ENCODE measurements at regions not wholly inside any gene's neighbourhood (a gene's known extent, or its start where the extent isn't known, plus 50 kb on each side); places are given as distances from the start of the nearest gene placed in this dataset.

GRCh38 chr5:68161156-68161555 lies 54.4 kb upstream of the PIK3R1 start:
- Mint-ChIP-seq H3K27ac (no peak overlapping the region), H3K4me3 (no peak overlapping the region), H3K36me3 (ENCODE audit: low read depth) (no peaks in the 10 kb centered on the region), H3K4me1 (no peaks in the 10 kb centered on the region), H3K9me3 (no peaks in the 10 kb centered on the region), H3K27me3 (no peaks in the 10 kb centered on the region)
- DNase-seq = no peak
- ChIA-PET POLR2A (no interaction called here), CTCF (no interaction called here)

- Mint-ChIP-seq H3K4me3 (no peak overlapping the region), H3K36me3 (ENCODE audit: low read depth) (no peaks in the 10 kb centered on the region), H3K27me3 (no peaks in the 10 kb centered on the region), H3K4me1 (no peaks in the 10 kb centered on the region), H3K9me3 (no peaks in the 10 kb centered on the region), H3K27ac (no peak overlapping the region)
- CTCF ChIA-PET = no interaction called here
- no peak for DNase-seq
- POLR2A ChIA-PET = no interaction called here
These were observed 56.2 kb upstream of the PIK3R1 start for GRCh38 chr5:68159224-68159951.

DNA sequence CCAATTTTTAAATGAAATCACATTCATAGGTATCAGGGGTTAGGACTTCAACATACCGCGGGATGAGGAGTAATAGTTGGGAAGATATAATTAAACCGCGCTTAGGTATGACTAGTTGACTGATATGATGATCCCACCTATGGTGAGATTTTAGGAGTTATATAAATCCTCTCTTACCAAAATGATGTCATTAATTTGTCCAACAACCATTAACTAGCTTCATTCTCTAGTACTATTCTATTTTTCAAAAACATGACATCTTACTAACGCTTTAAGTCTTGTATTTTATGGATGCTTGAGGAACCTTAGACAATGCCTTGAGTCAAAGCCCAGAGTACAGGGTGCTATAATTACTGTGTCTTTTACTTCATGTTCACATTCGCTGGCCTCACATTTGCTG lies 59.6 kb upstream of the PIK3R1 start:
- POLR2A ChIA-PET = no interaction called here
- CTCF ChIA-PET = no interaction called here
- no peaks in the 10 kb centered on the region for H3K27me3 Mint-ChIP-seq
- DNase-seq = no peak
- H3K4me1 Mint-ChIP-seq = no peaks in the 10 kb centered on the region
- H3K27ac Mint-ChIP-seq = no peak overlapping the region
- H3K36me3 Mint-ChIP-seq (ENCODE audit: low read depth) = no peaks in the 10 kb centered on the region
- no peaks in the 10 kb centered on the region for H3K9me3 Mint-ChIP-seq
- no peak overlapping the region for H3K4me3 Mint-ChIP-seq

DNA sequence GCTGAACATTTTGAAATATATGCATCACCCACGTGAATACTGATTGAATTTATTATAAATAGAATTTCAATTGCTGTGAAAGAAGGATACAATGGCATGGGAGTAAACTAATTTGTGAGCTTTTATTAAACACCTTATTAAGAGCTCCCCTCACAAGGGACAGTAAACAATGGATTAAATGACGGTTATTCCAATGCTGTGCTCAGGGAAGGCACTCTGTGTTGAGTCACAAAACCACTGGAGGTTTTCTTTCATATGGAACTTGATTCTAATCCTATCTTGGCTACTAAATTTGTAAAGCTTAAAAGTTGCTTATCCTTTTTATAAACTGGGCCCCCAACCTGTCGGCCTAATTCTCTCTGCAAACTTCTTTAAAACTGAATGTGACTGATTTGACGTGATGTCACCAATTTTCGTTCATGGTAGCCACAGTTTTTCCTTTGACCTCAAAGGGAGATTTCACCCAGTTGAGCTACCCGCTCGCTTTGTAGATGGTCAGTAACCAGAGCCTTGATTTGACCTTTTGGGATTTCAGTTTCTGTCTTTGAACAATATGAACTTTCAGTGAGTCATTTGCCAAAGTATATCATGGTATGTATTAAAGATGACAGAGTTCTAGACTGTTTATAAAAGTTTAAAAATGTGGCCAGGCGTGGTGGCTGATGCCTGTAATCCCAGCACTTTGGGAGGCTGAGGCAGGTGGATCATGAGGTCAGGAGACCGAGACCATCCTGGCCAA lies 61.3 kb upstream of the PIK3R1 start:
- no peaks in the 10 kb centered on the region for H3K27me3 Mint-ChIP-seq
- H3K4me1 Mint-ChIP-seq = no peaks in the 10 kb centered on the region
- H3K4me3 Mint-ChIP-seq = no peak overlapping the region
- CTCF ChIA-PET = interaction anchor here (0.7 kb wide), 1 partner anchor 391 kb away, joined by 3 read pairs; no protein-coding TSS in a partner anchor
- POLR2A ChIA-PET = interaction anchor here (0.7 kb wide), 1 partner anchor 65 kb away, joined by 3 read pairs; no protein-coding TSS in a partner anchor
- H3K9me3 Mint-ChIP-seq = no peaks in the 10 kb centered on the region
- H3K27ac Mint-ChIP-seq = no peak overlapping the region
- no peaks in the 10 kb centered on the region for H3K36me3 Mint-ChIP-seq (ENCODE audit: low read depth)
- DNase-seq = no peak

GRCh38 chr5:68151812-68152211 lies 63.7 kb upstream of the PIK3R1 start:
- Mint-ChIP-seq H3K9me3 (no peaks in the 10 kb centered on the region), H3K27ac (no peak overlapping the region), H3K4me3 (no peak overlapping the region), H3K36me3 (ENCODE audit: low read depth) (no peaks in the 10 kb centered on the region), H3K4me1 (no peaks in the 10 kb centered on the region), H3K27me3 (no peaks in the 10 kb centered on the region)
- ChIA-PET CTCF (no interaction called here), POLR2A (no interaction called here)
- DNase-seq = no peak

GRCh38 chr5:68149189-68149588 lies 66.4 kb upstream of the PIK3R1 start:
- no peak overlapping the region for H3K4me3 Mint-ChIP-seq
- no peaks in the 10 kb centered on the region for H3K4me1 Mint-ChIP-seq
- H3K27me3 Mint-ChIP-seq = no peaks in the 10 kb centered on the region
- no peak overlapping the region for H3K27ac Mint-ChIP-seq
- ChIA-PET POLR2A (no interaction called here), CTCF (interaction anchor here (0.6 kb wide), 1 partner anchor 992 kb away, joined by 3 read pairs; no protein-coding TSS in a partner anchor)
- H3K9me3 Mint-ChIP-seq = peaks cover 2% of the 10 kb centered on the region
- DNase-seq = no peak
- no peaks in the 10 kb centered on the region for H3K36me3 Mint-ChIP-seq (ENCODE audit: low read depth)

DNA sequence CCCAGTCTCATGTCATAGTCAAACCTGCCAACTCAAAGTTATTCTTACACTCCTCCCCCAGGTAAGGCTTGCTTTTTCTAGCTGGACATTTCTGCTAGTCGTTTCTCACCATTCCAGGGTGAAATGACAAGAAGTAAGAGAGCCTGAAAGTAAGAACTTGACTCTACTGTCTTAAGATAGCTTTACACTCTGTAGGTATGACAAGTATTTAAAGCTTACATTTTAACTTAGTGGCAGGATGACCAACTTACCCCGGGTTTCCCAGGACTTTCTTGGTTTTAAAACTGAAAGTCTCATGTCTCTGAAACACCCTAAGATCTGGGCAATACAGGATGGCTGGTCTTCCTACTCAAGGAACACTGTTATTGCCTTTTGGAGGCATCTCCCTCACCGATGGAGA lies 67.5 kb upstream of the PIK3R1 start:
- CTCF ChIA-PET = no interaction called here
- H3K36me3 Mint-ChIP-seq (ENCODE audit: low read depth) = no peaks in the 10 kb centered on the region

GRCh38 chr5:68147659-68148058 lies 67.9 kb upstream of the PIK3R1 start:
- Mint-ChIP-seq H3K4me3 (no peak overlapping the region), H3K27me3 (no peaks in the 10 kb centered on the region), H3K27ac (no peak overlapping the region), H3K4me1 (no peaks in the 10 kb centered on the region), H3K9me3 (peaks cover 2% of the 10 kb centered on the region), H3K36me3 (ENCODE audit: low read depth) (no peaks in the 10 kb centered on the region)
- CTCF ChIA-PET = no interaction called here
- POLR2A ChIA-PET = no interaction called here
- no peak for DNase-seq

More for the DNA sequence above, 67.5 kb upstream of the PIK3R1 start:
- Mint-ChIP-seq H3K9me3 (peaks cover 2% of the 10 kb centered on the region), H3K4me1 (no peaks in the 10 kb centered on the region), H3K4me3 (no peak overlapping the region), H3K27ac (no peak overlapping the region), H3K27me3 (no peaks in the 10 kb centered on the region)
- no peak for DNase-seq
- POLR2A ChIA-PET = no interaction called here

GRCh38 chr5:68141494-68141893 lies 74.1 kb upstream of the PIK3R1 start:
- peaks cover 2% of the 10 kb centered on the region for H3K9me3 Mint-ChIP-seq
- ChIA-PET POLR2A (no interaction called here), CTCF (interaction anchor here (1.4 to 2.0 kb wide), 2 partner anchors 74 to 896 kb away, joined by 3 to 4 read pairs; partner anchors contain the start of gene PIK3R1)
- no peaks in the 10 kb centered on the region for H3K27me3 Mint-ChIP-seq
- H3K4me3 Mint-ChIP-seq = no peak overlapping the region
- no peak overlapping the region for H3K27ac Mint-ChIP-seq
- DNase-seq = no peak
- H3K4me1 Mint-ChIP-seq = peaks cover 2% of the 10 kb centered on the region
- H3K36me3 Mint-ChIP-seq (ENCODE audit: low read depth) = no peaks in the 10 kb centered on the region

DNA sequence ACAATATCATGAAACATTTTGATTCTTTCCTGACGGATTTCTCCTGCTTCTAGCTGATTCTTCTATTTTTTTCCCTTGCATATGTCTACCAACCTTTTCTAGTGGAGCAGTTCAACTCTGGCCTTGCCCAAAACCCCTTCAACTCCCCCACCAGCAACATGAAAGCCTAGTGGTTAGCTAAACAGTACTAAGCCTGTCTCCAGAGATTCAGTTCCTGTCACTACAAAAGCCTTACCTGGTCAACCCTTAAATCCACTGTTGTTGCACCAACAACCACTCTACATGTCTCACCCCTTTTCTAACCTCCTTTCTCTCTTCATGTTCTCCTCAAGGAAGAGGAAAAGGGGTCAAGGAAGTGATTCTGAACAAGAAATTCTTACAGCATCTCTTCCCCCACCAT lies 74.8 kb upstream of the PIK3R1 start:
- no peak overlapping the region for H3K27ac Mint-ChIP-seq
- no peak for DNase-seq
- no peaks in the 10 kb centered on the region for H3K27me3 Mint-ChIP-seq
- H3K4me1 Mint-ChIP-seq = peaks cover 2% of the 10 kb centered on the region
- no peak overlapping the region for H3K4me3 Mint-ChIP-seq
- H3K36me3 Mint-ChIP-seq (ENCODE audit: low read depth) = no peaks in the 10 kb centered on the region
- ChIA-PET POLR2A (no interaction called here), CTCF (interaction anchor here (2.0 kb wide), 1 partner anchor 75 kb away, joined by 4 read pairs; the partner anchor contains the start of gene PIK3R1)
- H3K9me3 Mint-ChIP-seq = peaks cover 2% of the 10 kb centered on the region

- CTCF ChIA-PET = no interaction called here
- DNase-seq = no peak
- Mint-ChIP-seq H3K4me1 (peaks cover 2% of the 10 kb centered on the region), H3K27ac (no peak overlapping the region), H3K9me3 (peaks cover 1% of the 10 kb centered on the region), H3K27me3 (peaks cover 4% of the 10 kb centered on the region), H3K36me3 (ENCODE audit: low read depth) (no peaks in the 10 kb centered on the region), H3K4me3 (no peak overlapping the region)
- POLR2A ChIA-PET = no interaction called here
These were observed 75.7 kb upstream of the PIK3R1 start for GRCh38 chr5:68139611-68140441.

- ChIA-PET POLR2A (no interaction called here), CTCF (no interaction called here)
- no peaks in the 10 kb centered on the region for H3K9me3 Mint-ChIP-seq
- H3K27ac Mint-ChIP-seq = no peak overlapping the region
- H3K27me3 Mint-ChIP-seq = peaks cover 4% of the 10 kb centered on the region
- H3K4me3 Mint-ChIP-seq = no peak overlapping the region
- H3K36me3 Mint-ChIP-seq (ENCODE audit: low read depth) = no peaks in the 10 kb centered on the region
- DNase-seq = no peak
- peaks cover 2% of the 10 kb centered on the region for H3K4me1 Mint-ChIP-seq
These were observed 77.9 kb upstream of the PIK3R1 start for GRCh38 chr5:68137511-68138140.
